Omental fat pad (tissue), 3 donors: ENCODE measurements at regions not wholly inside any gene's neighbourhood (a gene's known extent, or its start where the extent isn't known, plus 50 kb on each side); places are given as distances from the start of the nearest gene placed in this dataset.
"Not testable (repeated sequence)": the region's sequence is repeated elsewhere in the genome, so short reads cannot be mapped to it uniquely, and the experiment has no call there.

ENCODE experiments used
- ATAC-seq: fragments of 150-250 bp; one replicate; pipeline ENCODE4 v1.9.1; 2016; ENCODE audit warnings: mild to moderate bottlenecking, moderate library complexity; ENCODE audit not compliant: low FRiP score
- DNase-seq: peaks from one replicate; pipeline ENCODE4 v3.0.0-alpha.2; 2019; ENCODE audit warnings: low spot score
- CTCF ChIP-seq, 3 donors: fragments of 450-650 bp; IDR thresholded peaks; one replicate each; pipeline ENCODE4 v1.5.1; 2016 to 2017; ENCODE audit warnings: antibody characterized with exemption in 3 of 3, mild to moderate bottlenecking in 3 of 3, moderate library complexity in 2 of 3

- no peak for DNase-seq
- no peak for ATAC-seq
- no peak for TF ChIP-seq CTCF (IDR thresholded peaks at IDR 0.05)
Measured at GRCh38 chr12:70082997-70083676, 160.1 kb upstream of the CNOT2 start.

- no peak for TF ChIP-seq CTCF (IDR thresholded peaks at IDR 0.05)
- DNase-seq = no peak
Measured at GRCh38 chr12:70083677-70084020, 159.6 kb upstream of the CNOT2 start.

GRCh38 chr12:70086372-70086771 lies 156.9 kb upstream of the CNOT2 start:
- ATAC-seq, DNase-seq: not testable (repeated sequence)

More at GRCh38 chr12:70083677-70084020, 159.6 kb upstream of the CNOT2 start:
- no peak for ATAC-seq

GRCh38 chr12:70091021-70091521 lies 152.2 kb upstream of the CNOT2 start:
- TF ChIP-seq CTCF (IDR thresholded peaks at IDR 0.05) = no peak
- no peak for ATAC-seq
- no peak for DNase-seq

DNA sequence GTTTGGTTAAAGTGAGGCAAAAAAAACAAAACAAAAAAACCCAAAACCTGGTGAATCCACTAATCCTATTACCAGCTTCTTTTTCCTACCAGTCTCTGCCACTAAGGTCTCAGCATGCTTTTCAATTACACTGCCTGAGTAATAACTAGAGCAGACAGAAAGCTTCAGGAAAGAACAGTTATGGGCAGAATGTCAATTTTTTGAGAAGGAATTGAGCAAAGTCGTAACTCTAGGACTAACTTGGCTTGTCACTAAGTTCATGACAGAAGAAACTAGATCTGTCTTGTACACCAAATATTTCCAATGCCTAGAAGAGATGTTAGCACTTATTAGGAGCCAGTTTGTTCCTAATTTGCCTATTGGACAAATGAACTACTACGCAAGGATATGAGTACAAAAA lies 148.8 kb upstream of the CNOT2 start:
- DNase-seq (no peak), ATAC-seq (no peak)
- no peak for TF ChIP-seq CTCF (IDR thresholded peaks at IDR 0.05)

GRCh38 chr12:70096759-70097410 lies 146.3 kb upstream of the CNOT2 start:
- ATAC-seq (no peak), DNase-seq (no peak)
- no peak for TF ChIP-seq CTCF (IDR thresholded peaks at IDR 0.05)

DNA sequence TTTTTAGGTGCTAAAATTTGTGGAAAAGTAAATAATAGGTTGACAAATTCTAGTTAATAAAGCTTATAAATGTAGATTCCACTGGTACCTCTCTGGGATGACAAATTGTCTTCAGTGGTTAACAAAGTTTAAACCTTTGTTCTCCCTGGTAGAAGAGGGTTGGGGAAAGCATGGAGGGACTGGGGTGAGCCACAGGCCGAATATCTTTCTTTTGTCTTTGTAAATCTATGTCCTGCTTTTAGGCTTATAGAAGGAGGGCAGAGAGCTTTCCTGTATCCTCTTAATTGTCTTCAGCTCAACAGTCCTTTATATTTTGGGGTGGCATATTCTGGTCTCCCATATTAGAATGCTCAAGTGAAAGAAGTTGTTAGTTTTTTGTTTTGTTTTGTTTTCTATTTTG lies 142.2 kb upstream of the CNOT2 start:
- ATAC-seq = no peak

More for the DNA sequence above, 142.2 kb upstream of the CNOT2 start:
- no peak for TF ChIP-seq CTCF (IDR thresholded peaks at IDR 0.05)
- DNase-seq = no peak
